H1 (cell line): ENCODE measurements at regions not wholly inside any gene's neighbourhood (a gene's known extent, or its start where the extent isn't known, plus 50 kb on each side); places are given as distances from the start of the nearest gene placed in this dataset.

ENCODE experiments used
- CTCF ChIA-PET: fragments of 300-600 bp; sonication (Branson Sonifier 250); formaldehyde crosslinking; loops from one replicate; lab custom pipeline; 2021; ENCODE audit not compliant: partially characterized antibody; lab: Charles Lee
- POLR2A ChIA-PET: fragments of 300-600 bp; sonication (Branson Sonifier 250); formaldehyde crosslinking; loops from one replicate; lab custom pipeline; 2021; ENCODE audit warnings: inconsistent platforms; ENCODE audit not compliant: partially characterized antibody; lab: Charles Lee
- DNase-seq, 2 experiments: peaks; one replicate each; pipeline versions ENCODE4 v3.0.0 to v3.0.0-alpha.2; 2010 to 2022; ENCODE audit warnings: low spot score in 2 of 2, low read depth in 1 of 2, mixed read lengths in 1 of 2
- FAIRE-seq: peaks from 2 replicates; lab custom pipeline; 2011; peaks lifted over from hg19 to GRCh38; lab: Jason Lieb, UNC
- H2AFZ ChIP-seq: 2 replicates; pipeline ENCODE4 v1.8.1; 2012; ENCODE audit warnings: low read length, inconsistent platforms
- H2AK5ac ChIP-seq: 2 replicates; pipeline ENCODE4 v1.6.1; 2013; ENCODE audit warnings: low read depth, low read length
- H2BK120ac ChIP-seq: replicated peaks from 2 replicates; pipeline ENCODE3; 2013; ENCODE audit warnings: low read depth, low read length, inconsistent platforms
- H2BK12ac ChIP-seq: 2 replicates; pipeline ENCODE4 v1.6.1; 2013; ENCODE audit warnings: low read depth, low read length
- H2BK15ac ChIP-seq: 2 replicates; pipeline ENCODE4 v1.6.1; 2013; ENCODE audit warnings: low read length
- H2BK20ac ChIP-seq: 2 replicates; pipeline ENCODE4 v1.6.1; 2013; ENCODE audit warnings: low read length
- H2BK5ac ChIP-seq: 2 replicates; pipeline ENCODE4 v1.6.1; 2013; ENCODE audit warnings: low read depth, low read length
- H3K14ac ChIP-seq: 2 replicates; pipeline ENCODE4 v1.6.1; 2013; ENCODE audit warnings: inconsistent platforms; ENCODE audit not compliant: insufficient read length
- H3K18ac ChIP-seq: 2 replicates; pipeline ENCODE4 v1.6.1; 2013; ENCODE audit warnings: low read length; ENCODE audit errors: extremely low read depth
- H3K23ac ChIP-seq: 2 replicates; pipeline ENCODE4 v1.6.1; 2013; ENCODE audit warnings: inconsistent platforms; ENCODE audit not compliant: insufficient read length
- H3K23me2 ChIP-seq: 2 replicates; pipeline ENCODE4 v1.6.1; 2013; ENCODE audit warnings: low read depth, low read length
- H3K27ac ChIP-seq: 2 replicates; pipeline ENCODE4 v1.6.1; 2011; ENCODE audit warnings: low read depth, low read length, inconsistent platforms
- H3K27me3 ChIP-seq, 4 experiments: replicated peaks in 1 of 4; 1 replicate in 1 of 4; 2 replicates in 3 of 4; pipeline versions ENCODE4 v1.6.1 to v1.8.1; 2011 to 2013; ENCODE audit warnings: low read length in 3 of 4, mild to moderate bottlenecking in 3 of 4, inconsistent platforms in 2 of 4, mixed read lengths in 2 of 4, moderate library complexity in 1 of 4; ENCODE audit not compliant: control insufficient read depth in 3 of 4, insufficient read depth in 3 of 4; ENCODE audit errors: extremely low read depth in 1 of 4
- H3K36me3 ChIP-seq, 4 experiments: 2 replicates each; pipeline versions ENCODE4 v1.6.1 to v1.8.1; 2011 to 2013; ENCODE audit warnings: mild to moderate bottlenecking in 4 of 4, low read length in 3 of 4, moderate library complexity in 2 of 4, control low read depth in 1 of 4, inconsistent platforms in 1 of 4; ENCODE audit not compliant: insufficient read depth in 4 of 4, control insufficient read depth in 2 of 4
- H3K4ac ChIP-seq: replicated peaks from 2 replicates; pipeline ENCODE3; 2013; ENCODE audit warnings: low read length, low read depth, mixed read lengths, inconsistent platforms; ENCODE audit not compliant: insufficient read length
- H3K4me1 ChIP-seq, 4 experiments: replicated peaks in 1 of 4; 1 replicate in 1 of 4; 2 replicates in 3 of 4; pipeline versions ENCODE4 v1.6.1 to v1.8.1; 2011 to 2013; ENCODE audit warnings: low read length in 3 of 4, inconsistent platforms in 2 of 4, mixed read lengths in 1 of 4; ENCODE audit not compliant: insufficient read depth in 4 of 4, control insufficient read depth in 3 of 4
- H3K4me2 ChIP-seq, 2 experiments: 2 replicates each; pipeline versions ENCODE4 v1.6.1 to v1.8.1; 2011 to 2013; ENCODE audit warnings: low read depth in 2 of 2, low read length in 2 of 2, control low read depth in 1 of 2, inconsistent platforms in 1 of 2, mild to moderate bottlenecking in 1 of 2; ENCODE audit not compliant: insufficient read depth in 1 of 2
- H3K4me3 ChIP-seq, 4 experiments: fragments of 200-600, 300-600 bp in 1 of 4; sonication (generic), shearing (Covaris generic), sonication (Bioruptor Twin) in 1 of 4; 2 replicates each; pipeline versions ENCODE4 v1.5.1 to v1.8.1; 2011 to 2016; ENCODE audit warnings: low read length in 4 of 4, low read depth in 3 of 4, control low read depth in 2 of 4, inconsistent platforms in 2 of 4, mild to moderate bottlenecking in 2 of 4, mixed read lengths in 1 of 4, moderate library complexity in 1 of 4; ENCODE audit not compliant: insufficient read depth in 2 of 4; ENCODE audit errors: extremely low read depth in 1 of 4
- H3K56ac ChIP-seq: replicated peaks from 2 replicates; pipeline ENCODE3; 2013; ENCODE audit warnings: low read depth, mild to moderate bottlenecking, mixed read lengths, low read length, inconsistent platforms; ENCODE audit not compliant: insufficient read length
- H3K79me1 ChIP-seq: 2 replicates; pipeline ENCODE4 v1.6.1; 2013; ENCODE audit warnings: low read depth, low read length, control low read depth
- H3K79me2 ChIP-seq, 2 experiments: 2 replicates each; pipeline versions ENCODE4 v1.6.1 to v1.8.1; 2012 to 2013; ENCODE audit warnings: low read length in 2 of 2, mild to moderate bottlenecking in 2 of 2, inconsistent platforms in 1 of 2; ENCODE audit not compliant: insufficient read depth in 2 of 2, control insufficient read depth in 1 of 2
- H3K9ac ChIP-seq, 4 experiments: replicated peaks in 1 of 4; 1 replicate in 1 of 4; 2 replicates in 3 of 4; pipeline versions ENCODE4 v1.6.1 to v1.8.1; 2011 to 2013; ENCODE audit warnings: low read depth in 3 of 4, low read length in 3 of 4, control low read depth in 2 of 4, mild to moderate bottlenecking in 2 of 4, moderate library complexity in 2 of 4, inconsistent platforms in 1 of 4; ENCODE audit errors: extremely low read depth in 1 of 4
- H3K9me3 ChIP-seq, 2 experiments: 2 replicates each; pipeline versions ENCODE4 v1.6.1 to v1.8.1; 2012 to 2013; ENCODE audit warnings: mild to moderate bottlenecking in 2 of 2, moderate library complexity in 2 of 2, control low read depth in 1 of 2, inconsistent platforms in 1 of 2, low read depth in 1 of 2, low read length in 1 of 2, mixed read lengths in 1 of 2; ENCODE audit not compliant: insufficient read depth in 2 of 2
- H4K20me1 ChIP-seq, 2 experiments: replicated peaks in 1 of 2; 2 replicates each; pipeline versions ENCODE3 to v1.8.1; 2011 to 2013; ENCODE audit warnings: inconsistent platforms in 2 of 2, low read length in 2 of 2, mild to moderate bottlenecking in 1 of 2; ENCODE audit not compliant: insufficient read depth in 2 of 2, control insufficient read depth in 1 of 2
- H4K5ac ChIP-seq: 2 replicates; pipeline ENCODE4 v1.6.1; 2013; ENCODE audit warnings: low read length, low read depth, mixed read lengths, inconsistent platforms; ENCODE audit not compliant: insufficient read length
- H4K8ac ChIP-seq: 2 replicates; pipeline ENCODE4 v1.8.0; 2013; ENCODE audit warnings: mild to moderate bottlenecking, moderate library complexity, low read length, inconsistent platforms; ENCODE audit not compliant: insufficient read depth; ENCODE audit errors: extremely low read depth
- H4K91ac ChIP-seq: replicated peaks from 2 replicates; pipeline ENCODE3; 2013; ENCODE audit warnings: low read length, mixed read lengths, inconsistent platforms; ENCODE audit not compliant: insufficient read length
- FOSL1 ChIP-seq: IDR thresholded peaks from 2 replicates; pipeline ENCODE4 v1.6.1; 2011; ENCODE audit warnings: mild to moderate bottlenecking, low read depth, low read length, moderate library complexity; ENCODE audit not compliant: insufficient read depth
- GABPA ChIP-seq: IDR thresholded peaks from 2 replicates; pipeline ENCODE4 v1.6.1; 2011; ENCODE audit warnings: mild to moderate bottlenecking, low read length, moderate library complexity, borderline replicate concordance; ENCODE audit not compliant: insufficient read depth
- HDAC2 ChIP-seq, 2 experiments: fragments of 300-600 bp in 1 of 2; sonication (generic) in 1 of 2; IDR thresholded peaks; 2 replicates each; pipeline ENCODE4 v1.6.1; 2011 to 2012; ENCODE audit warnings: low read depth in 2 of 2, low read length in 2 of 2, mild to moderate bottlenecking in 2 of 2, moderate library complexity in 2 of 2, borderline replicate concordance in 1 of 2, inconsistent platforms in 1 of 2
- KDM1A ChIP-seq: fragments of 200-600, 300-600 bp; sonication (generic); IDR thresholded peaks from 2 replicates; pipeline ENCODE4 v1.7.1; 2016; ENCODE audit warnings: mild to moderate bottlenecking, low read length, borderline replicate concordance
- NANOG ChIP-seq: IDR thresholded peaks from 2 replicates; pipeline ENCODE4 v1.6.1; 2011; ENCODE audit warnings: low read length, low read depth, mild to moderate bottlenecking, inconsistent platforms; ENCODE audit not compliant: insufficient read depth, poor library complexity, severe bottlenecking
- NRF1 ChIP-seq: IDR thresholded peaks from 2 replicates; pipeline ENCODE4 v1.6.1; 2011; ENCODE audit warnings: mild to moderate bottlenecking, low read depth, low read length, improper control_type of control experiment
- POU5F1 ChIP-seq: IDR thresholded peaks from 2 replicates; pipeline ENCODE4 v1.6.1; 2011; ENCODE audit warnings: low read depth, mild to moderate bottlenecking, low read length, moderate library complexity
- RAD21 ChIP-seq, 2 experiments: IDR thresholded peaks in 1 of 2; conservative IDR thresholded peaks in 1 of 2; 2 replicates each; pipeline ENCODE4 v1.6.1; 2011; ENCODE audit warnings: low read depth in 2 of 2, low read length in 2 of 2, improper control_type of control experiment in 1 of 2, inconsistent platforms in 1 of 2, mild to moderate bottlenecking in 1 of 2, moderate library complexity in 1 of 2
- RBBP5 ChIP-seq: IDR thresholded peaks from 2 replicates; pipeline ENCODE4 v1.7.1; 2012; ENCODE audit warnings: low read depth, mild to moderate bottlenecking, inconsistent platforms, low read length, moderate library complexity, borderline replicate concordance
- TCF12 ChIP-seq: IDR thresholded peaks from 2 replicates; pipeline ENCODE4 v1.6.1; 2011; ENCODE audit warnings: low read depth, mild to moderate bottlenecking, low read length
- WGBS, 2 experiments: shearing (Covaris generic) in 1 of 2; methylation state at CpG; one replicate each; pipeline versions ENCODE4 v1.1.6 to v1.1.7; 2013 to 2015; ENCODE audit warnings: low lambda C conversion rate in 2 of 2, mixed read lengths in 2 of 2, inconsistent platforms in 1 of 2, low coverage in 1 of 2, missing lambda C conversion rate in 1 of 2; ENCODE audit not compliant: insufficient replicate concordance in 2 of 2, insufficient coverage in 1 of 2, insufficient read length in 1 of 2; ENCODE audit errors: extremely low coverage in 1 of 2, missing lambda C conversion rate in 1 of 2; 5-methylcytosine and 5-hydroxymethylcytosine counted together
- TF ChIP-seq, protein P1 (sequence below): IDR thresholded peaks from 2 replicates; pipeline ENCODE4 v1.6.1; 2012; ENCODE audit warnings: inconsistent platforms
- TF ChIP-seq, protein P2 (sequence below): IDR thresholded peaks from 2 replicates; pipeline ENCODE4 v1.6.1; 2012; ENCODE audit warnings: low read length, inconsistent platforms

DNA sequence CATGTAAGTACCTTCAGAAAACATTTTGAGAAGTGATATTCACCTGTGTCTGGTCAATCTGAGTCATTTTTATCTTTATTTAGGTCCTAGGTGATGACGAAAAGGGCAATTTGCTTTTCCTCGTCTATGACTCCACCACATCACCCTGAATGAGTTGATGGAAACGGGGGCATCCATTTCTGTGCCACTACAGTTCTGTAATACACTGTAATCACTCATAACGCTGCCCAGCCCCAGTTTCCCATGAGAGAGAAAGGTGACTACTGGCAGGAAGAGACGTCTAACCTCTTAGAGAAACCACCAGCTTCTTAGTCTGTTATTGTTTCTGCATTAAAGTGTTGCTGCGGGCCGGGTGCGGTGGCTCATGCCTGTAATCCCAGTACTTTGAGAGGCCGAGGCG lies 205.3 kb upstream of the MKLN1 start:
- H3K79me2 ChIP-seq: no peaks in the 10 kb centered on the region
- CTCF ChIA-PET: interaction anchor here (1.7 kb wide), 1 partner anchor 8 kb away, joined by 5 read pairs; no protein-coding TSS in a partner anchor
- H2BK120ac ChIP-seq: no peak overlapping the region
- H3K27ac ChIP-seq: no peak overlapping the region
- DNase-seq: no peak
- peaks cover 14 to 22% of the 10 kb centered on the region in 2 experiments for H3K9me3 ChIP-seq
- no peak overlapping the region for H3K23ac ChIP-seq
- no peak overlapping the region for H2BK20ac ChIP-seq
- no peaks in the 10 kb centered on the region for H3K79me1 ChIP-seq
- H3K23me2 ChIP-seq: no peaks in the 10 kb centered on the region
- H4K8ac ChIP-seq: no peak overlapping the region
- H3K4me1 ChIP-seq: no peaks in the 10 kb centered on the region
- no peak overlapping the region for H2AFZ ChIP-seq
- no peak overlapping the region for H3K18ac ChIP-seq
- H3K4me2 ChIP-seq: no peak overlapping the region
- no peak for FAIRE-seq
- H2BK12ac ChIP-seq: no peak overlapping the region
- no peak overlapping the region for H3K56ac ChIP-seq
- no peaks in the 10 kb centered on the region for H4K20me1 ChIP-seq
- no peak overlapping the region for H2BK15ac ChIP-seq
- H3K4me3 ChIP-seq: no peak overlapping the region
- no peak overlapping the region for H2BK5ac ChIP-seq
- POLR2A ChIA-PET: no interaction called here
- no peak overlapping the region for H3K9ac ChIP-seq
- no peaks in the 10 kb centered on the region; a peak in 1 of 8 replicates for H3K36me3 ChIP-seq
- no peak overlapping the region for H4K91ac ChIP-seq
- H3K4ac ChIP-seq: no peak overlapping the region
- 90% methylated on average over 10 of the region's 10 CpGs; no CpG with 5 or more reads in 1 of the 2 experiments for WGBS, 2 experiments
- no peak overlapping the region for H3K14ac ChIP-seq
- no peaks in the 10 kb centered on the region for H3K27me3 ChIP-seq
- H4K5ac ChIP-seq: no peak overlapping the region
- H2AK5ac ChIP-seq: no peak overlapping the region
- no peak for TF ChIP-seq NANOG
- TF ChIP-seq, protein P1, sequence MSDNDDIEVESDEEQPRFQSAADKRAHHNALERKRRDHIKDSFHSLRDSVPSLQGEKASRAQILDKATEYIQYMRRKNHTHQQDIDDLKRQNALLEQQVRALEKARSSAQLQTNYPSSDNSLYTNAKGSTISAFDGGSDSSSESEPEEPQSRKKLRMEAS: no peak
- no peak for TF ChIP-seq KDM1A
- TF ChIP-seq NRF1: no peak
- TF ChIP-seq HDAC2 (IDR thresholded peaks at IDR 0.05; ENCODE audit: borderline replicate concordance in 1 of 2, low read depth in 2 of 2, low read length in 2 of 2): no peak
- TF ChIP-seq, protein P2, sequence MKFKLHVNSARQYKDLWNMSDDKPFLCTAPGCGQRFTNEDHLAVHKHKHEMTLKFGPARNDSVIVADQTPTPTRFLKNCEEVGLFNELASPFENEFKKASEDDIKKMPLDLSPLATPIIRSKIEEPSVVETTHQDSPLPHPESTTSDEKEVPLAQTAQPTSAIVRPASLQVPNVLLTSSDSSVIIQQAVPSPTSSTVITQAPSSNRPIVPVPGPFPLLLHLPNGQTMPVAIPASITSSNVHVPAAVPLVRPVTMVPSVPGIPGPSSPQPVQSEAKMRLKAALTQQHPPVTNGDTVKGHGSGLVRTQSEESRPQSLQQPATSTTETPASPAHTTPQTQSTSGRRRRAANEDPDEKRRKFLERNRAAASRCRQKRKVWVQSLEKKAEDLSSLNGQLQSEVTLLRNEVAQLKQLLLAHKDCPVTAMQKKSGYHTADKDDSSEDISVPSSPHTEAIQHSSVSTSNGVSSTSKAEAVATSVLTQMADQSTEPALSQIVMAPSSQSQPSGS: no peak
- TF ChIP-seq POU5F1: no peak
- no peak for TF ChIP-seq RAD21 (IDR thresholded peaks at IDR 0.05 in 1 of 2, conservative IDR thresholded peaks at IDR 0.05 in 1 of 2; ENCODE audit: low read depth in 2 of 2, low read length in 2 of 2)
- TF ChIP-seq TCF12: no peak
- TF ChIP-seq RBBP5: no peak
- no peak for TF ChIP-seq GABPA
- TF ChIP-seq FOSL1: no peak
